ENCODE measurements at regions not wholly inside any gene's neighbourhood (a gene's known extent, or its start where the extent isn't known, plus 50 kb on each side); places are given as distances from the start of the nearest gene placed in this dataset.

- TF ChIP-seq, protein P1, sequence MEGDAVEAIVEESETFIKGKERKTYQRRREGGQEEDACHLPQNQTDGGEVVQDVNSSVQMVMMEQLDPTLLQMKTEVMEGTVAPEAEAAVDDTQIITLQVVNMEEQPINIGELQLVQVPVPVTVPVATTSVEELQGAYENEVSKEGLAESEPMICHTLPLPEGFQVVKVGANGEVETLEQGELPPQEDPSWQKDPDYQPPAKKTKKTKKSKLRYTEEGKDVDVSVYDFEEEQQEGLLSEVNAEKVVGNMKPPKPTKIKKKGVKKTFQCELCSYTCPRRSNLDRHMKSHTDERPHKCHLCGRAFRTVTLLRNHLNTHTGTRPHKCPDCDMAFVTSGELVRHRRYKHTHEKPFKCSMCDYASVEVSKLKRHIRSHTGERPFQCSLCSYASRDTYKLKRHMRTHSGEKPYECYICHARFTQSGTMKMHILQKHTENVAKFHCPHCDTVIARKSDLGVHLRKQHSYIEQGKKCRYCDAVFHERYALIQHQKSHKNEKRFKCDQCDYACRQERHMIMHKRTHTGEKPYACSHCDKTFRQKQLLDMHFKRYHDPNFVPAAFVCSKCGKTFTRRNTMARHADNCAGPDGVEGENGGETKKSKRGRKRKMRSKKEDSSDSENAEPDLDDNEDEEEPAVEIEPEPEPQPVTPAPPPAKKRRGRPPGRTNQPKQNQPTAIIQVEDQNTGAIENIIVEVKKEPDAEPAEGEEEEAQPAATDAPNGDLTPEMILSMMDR (IDR thresholded peaks at IDR 0.05), result no peak
- no peak for TF ChIP-seq ZFX (IDR thresholded peaks at IDR 0.05; ENCODE audit: borderline replicate concordance)
Observed at GRCh38 chr19:32012206-32012605, 333.2 kb upstream of the ZNF507 start.
